ENCODE measurements at regions not wholly inside any gene's neighbourhood (a gene's known extent, or its start where the extent isn't known, plus 50 kb on each side); places are given as distances from the start of the nearest gene placed in this dataset.

DNA sequence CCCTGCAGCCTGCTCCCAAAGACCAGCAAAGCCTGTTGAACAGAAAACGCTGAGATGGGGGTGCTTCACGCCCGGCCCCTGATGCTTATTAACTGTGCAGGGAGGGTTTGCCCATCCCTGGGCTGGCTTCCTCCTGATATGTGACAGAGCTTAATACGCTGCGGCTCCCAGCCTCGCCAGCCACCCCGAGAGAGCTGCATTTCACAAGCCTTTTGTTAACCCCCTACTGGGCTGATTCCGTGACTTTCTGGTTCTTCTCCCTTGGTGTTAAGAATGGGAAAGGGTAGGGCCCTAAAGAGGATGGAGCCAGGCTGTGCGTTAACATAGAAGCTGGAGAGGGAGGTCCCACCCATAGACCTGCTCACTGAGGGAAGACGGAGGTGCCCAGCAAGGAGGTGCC lies 211.8 kb downstream of the ENGASE start:
- TF ChIP-seq, protein P1, sequence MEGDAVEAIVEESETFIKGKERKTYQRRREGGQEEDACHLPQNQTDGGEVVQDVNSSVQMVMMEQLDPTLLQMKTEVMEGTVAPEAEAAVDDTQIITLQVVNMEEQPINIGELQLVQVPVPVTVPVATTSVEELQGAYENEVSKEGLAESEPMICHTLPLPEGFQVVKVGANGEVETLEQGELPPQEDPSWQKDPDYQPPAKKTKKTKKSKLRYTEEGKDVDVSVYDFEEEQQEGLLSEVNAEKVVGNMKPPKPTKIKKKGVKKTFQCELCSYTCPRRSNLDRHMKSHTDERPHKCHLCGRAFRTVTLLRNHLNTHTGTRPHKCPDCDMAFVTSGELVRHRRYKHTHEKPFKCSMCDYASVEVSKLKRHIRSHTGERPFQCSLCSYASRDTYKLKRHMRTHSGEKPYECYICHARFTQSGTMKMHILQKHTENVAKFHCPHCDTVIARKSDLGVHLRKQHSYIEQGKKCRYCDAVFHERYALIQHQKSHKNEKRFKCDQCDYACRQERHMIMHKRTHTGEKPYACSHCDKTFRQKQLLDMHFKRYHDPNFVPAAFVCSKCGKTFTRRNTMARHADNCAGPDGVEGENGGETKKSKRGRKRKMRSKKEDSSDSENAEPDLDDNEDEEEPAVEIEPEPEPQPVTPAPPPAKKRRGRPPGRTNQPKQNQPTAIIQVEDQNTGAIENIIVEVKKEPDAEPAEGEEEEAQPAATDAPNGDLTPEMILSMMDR (IDR thresholded peaks at IDR 0.05) = no peak
- no peak for TF ChIP-seq MAZ (IDR thresholded peaks at IDR 0.05; ENCODE audit: borderline replicate concordance, low read depth, low read length)
- TF ChIP-seq POLR2A (IDR thresholded peaks at IDR 0.05; ENCODE audit: low read length) = no peak
- TF ChIP-seq, protein P2, sequence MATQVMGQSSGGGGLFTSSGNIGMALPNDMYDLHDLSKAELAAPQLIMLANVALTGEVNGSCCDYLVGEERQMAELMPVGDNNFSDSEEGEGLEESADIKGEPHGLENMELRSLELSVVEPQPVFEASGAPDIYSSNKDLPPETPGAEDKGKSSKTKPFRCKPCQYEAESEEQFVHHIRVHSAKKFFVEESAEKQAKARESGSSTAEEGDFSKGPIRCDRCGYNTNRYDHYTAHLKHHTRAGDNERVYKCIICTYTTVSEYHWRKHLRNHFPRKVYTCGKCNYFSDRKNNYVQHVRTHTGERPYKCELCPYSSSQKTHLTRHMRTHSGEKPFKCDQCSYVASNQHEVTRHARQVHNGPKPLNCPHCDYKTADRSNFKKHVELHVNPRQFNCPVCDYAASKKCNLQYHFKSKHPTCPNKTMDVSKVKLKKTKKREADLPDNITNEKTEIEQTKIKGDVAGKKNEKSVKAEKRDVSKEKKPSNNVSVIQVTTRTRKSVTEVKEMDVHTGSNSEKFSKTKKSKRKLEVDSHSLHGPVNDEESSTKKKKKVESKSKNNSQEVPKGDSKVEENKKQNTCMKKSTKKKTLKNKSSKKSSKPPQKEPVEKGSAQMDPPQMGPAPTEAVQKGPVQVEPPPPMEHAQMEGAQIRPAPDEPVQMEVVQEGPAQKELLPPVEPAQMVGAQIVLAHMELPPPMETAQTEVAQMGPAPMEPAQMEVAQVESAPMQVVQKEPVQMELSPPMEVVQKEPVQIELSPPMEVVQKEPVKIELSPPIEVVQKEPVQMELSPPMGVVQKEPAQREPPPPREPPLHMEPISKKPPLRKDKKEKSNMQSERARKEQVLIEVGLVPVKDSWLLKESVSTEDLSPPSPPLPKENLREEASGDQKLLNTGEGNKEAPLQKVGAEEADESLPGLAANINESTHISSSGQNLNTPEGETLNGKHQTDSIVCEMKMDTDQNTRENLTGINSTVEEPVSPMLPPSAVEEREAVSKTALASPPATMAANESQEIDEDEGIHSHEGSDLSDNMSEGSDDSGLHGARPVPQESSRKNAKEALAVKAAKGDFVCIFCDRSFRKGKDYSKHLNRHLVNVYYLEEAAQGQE (IDR thresholded peaks at IDR 0.05) = no peak
- no peak for TF ChIP-seq HOXA7 (CRISPR knock-in tag; IDR thresholded peaks at IDR 0.05)
- TF ChIP-seq, protein P3, sequence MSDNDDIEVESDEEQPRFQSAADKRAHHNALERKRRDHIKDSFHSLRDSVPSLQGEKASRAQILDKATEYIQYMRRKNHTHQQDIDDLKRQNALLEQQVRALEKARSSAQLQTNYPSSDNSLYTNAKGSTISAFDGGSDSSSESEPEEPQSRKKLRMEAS (IDR thresholded peaks at IDR 0.05) = no peak
- TF ChIP-seq KDM5A (IDR thresholded peaks at IDR 0.05) = no peak
- no peak for TF ChIP-seq BHLHE40 (IDR thresholded peaks at IDR 0.05; ENCODE audit: low read depth, low read length)

All from A549 (cell line).